ENCODE measurements at regions not wholly inside any gene's neighbourhood (a gene's known extent, or its start where the extent isn't known, plus 50 kb on each side); places are given as distances from the start of the nearest gene placed in this dataset.

DNA sequence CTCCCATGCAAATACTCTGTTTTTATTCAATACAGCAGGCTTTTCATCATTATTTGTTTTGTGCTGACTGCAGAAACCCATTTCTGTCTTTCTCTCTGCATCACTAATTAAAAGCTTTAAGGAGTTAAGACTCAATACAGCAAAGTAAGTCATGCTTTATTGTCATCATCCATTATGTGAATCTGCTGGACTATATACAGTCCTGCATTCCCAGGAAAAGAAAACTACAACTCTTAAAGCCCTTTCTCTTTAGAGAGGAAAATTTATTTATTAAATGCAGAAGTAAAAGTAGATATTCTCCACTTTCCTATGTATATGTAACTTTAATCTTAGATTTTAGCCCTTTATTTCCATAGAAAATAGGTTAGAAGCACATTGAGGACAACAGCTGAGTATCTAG is 706.6 kb upstream of the RGMB start:
- no peaks in the 10 kb centered on the region for H3K4me1 ChIP-seq (ENCODE audit: insufficient read depth)
- H3K4me3 ChIP-seq (ENCODE audit: low read depth, low read length) = no peak overlapping the region
- H3K36me3 ChIP-seq (ENCODE audit: insufficient read depth) = no peaks in the 10 kb centered on the region
- H3K27ac ChIP-seq (ENCODE audit: low read depth) = no peak overlapping the region
- no peak for DNase-seq (ENCODE audit: extremely low spot score)

DNA sequence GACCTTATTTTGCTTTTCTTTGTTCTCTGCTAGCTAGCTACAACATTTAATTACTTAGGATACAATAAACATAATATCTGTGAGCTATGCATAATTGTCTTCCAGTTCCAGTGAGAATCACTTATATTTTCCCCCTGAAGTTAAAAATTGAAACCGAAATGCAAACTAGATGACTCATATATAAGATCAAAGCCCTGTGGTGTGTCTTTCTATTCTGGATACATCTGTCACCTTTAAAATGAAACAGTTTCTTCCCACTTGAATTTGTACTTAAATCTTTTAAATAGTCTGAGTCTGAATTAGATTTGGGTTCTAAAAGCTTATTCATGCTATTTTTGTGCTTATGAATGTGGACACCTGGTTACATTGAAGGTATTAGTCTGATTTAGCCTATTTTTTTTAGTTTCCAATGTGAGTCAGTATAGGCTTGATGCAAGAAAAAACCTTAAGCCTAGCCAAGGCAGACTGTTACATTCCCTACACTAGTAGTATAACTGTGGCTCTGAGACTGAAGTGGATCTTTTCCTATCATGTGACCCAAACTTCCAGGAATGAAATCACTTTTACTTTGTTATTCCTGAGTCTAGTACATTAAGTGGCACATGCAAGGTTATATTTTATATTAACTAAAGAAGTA is 703.5 kb upstream of the RGMB start:
- H3K36me3 ChIP-seq (ENCODE audit: insufficient read depth) = no peaks in the 10 kb centered on the region
- DNase-seq (ENCODE audit: extremely low spot score) = no peak
- 90% methylated on average over 1 of the region's 1 CpG for WGBS

GRCh38 chr5:98072921-98073320 is 700.5 kb upstream of the RGMB start:
- WGBS = 93% methylated on average over 3 of the region's 3 CpGs
- Histone ChIP-seq H3K36me3 (ENCODE audit: insufficient read depth) (no peaks in the 10 kb centered on the region), H3K27ac (ENCODE audit: low read depth) (no peak overlapping the region), H3K4me3 (ENCODE audit: low read depth, low read length) (no peak overlapping the region), H3K4me1 (ENCODE audit: insufficient read depth) (no peaks in the 10 kb centered on the region)
- DNase-seq (ENCODE audit: extremely low spot score) = no peak

More for the DNA sequence above, 703.5 kb upstream of the RGMB start:
- H3K4me1 ChIP-seq (ENCODE audit: insufficient read depth) = no peaks in the 10 kb centered on the region
- no peak overlapping the region for H3K4me3 ChIP-seq (ENCODE audit: low read depth, low read length)
- H3K27ac ChIP-seq (ENCODE audit: low read depth) = no peak overlapping the region

DNA sequence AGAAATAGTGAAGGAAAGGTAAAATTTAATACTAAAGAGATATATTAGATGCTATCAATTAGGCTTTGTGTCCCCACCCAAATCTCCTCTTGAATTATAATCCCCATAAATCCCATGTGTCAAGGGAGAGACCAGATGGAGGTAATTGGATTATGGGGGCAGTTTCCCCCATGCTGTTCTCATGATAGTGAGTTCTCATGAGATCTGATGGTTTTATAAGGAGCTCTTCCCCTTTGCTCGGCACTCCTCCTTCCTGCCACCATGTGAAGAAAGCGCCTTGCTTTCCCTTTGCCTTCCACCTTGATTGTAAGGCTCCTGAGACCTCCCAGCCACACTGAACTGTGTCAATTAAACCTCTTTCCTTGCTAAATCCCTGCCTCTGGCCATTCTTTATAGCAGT is 697.0 kb upstream of the RGMB start:
- Histone ChIP-seq H3K27ac (ENCODE audit: low read depth) (no peak overlapping the region), H3K4me1 (ENCODE audit: insufficient read depth) (no peaks in the 10 kb centered on the region), H3K36me3 (ENCODE audit: insufficient read depth) (no peaks in the 10 kb centered on the region), H3K4me3 (ENCODE audit: low read depth, low read length) (no peak overlapping the region)
- 75% methylated on average over 2 of the region's 2 CpGs for WGBS
- no peak for DNase-seq (ENCODE audit: extremely low spot score)

DNA sequence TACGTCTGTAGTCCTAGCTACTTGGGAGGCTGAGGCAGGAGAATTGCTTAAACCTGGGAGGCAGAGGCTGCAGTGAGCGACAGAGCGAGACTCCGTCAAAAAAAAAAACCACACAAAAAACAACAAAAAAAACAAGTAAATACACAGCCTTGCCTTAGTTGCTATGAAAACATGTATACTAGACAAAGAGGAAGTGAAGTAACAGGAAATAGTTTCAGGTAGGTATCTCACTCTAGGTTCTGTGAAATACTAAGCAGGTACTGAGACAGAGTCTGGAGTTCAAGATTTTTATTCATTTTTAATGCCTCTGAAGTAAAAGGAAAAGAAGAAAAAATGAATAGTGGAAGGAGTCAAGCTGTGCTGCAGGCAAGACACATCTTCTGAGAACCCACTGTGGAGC is 687.9 kb upstream of the RGMB start:
- 97% methylated on average over 4 of the region's 4 CpGs for WGBS
- H3K36me3 ChIP-seq (ENCODE audit: insufficient read depth) = no peaks in the 10 kb centered on the region
- no peak overlapping the region for H3K27ac ChIP-seq (ENCODE audit: low read depth)
- no peak overlapping the region for H3K4me3 ChIP-seq (ENCODE audit: low read depth, low read length)
- H3K4me1 ChIP-seq (ENCODE audit: insufficient read depth) = no peaks in the 10 kb centered on the region
- DNase-seq (ENCODE audit: extremely low spot score) = no peak

GRCh38 chr5:98095072-98095471 is 678.4 kb upstream of the RGMB start:
- Histone ChIP-seq H3K27ac (ENCODE audit: low read depth) (no peak overlapping the region), H3K36me3 (ENCODE audit: insufficient read depth) (no peaks in the 10 kb centered on the region), H3K4me3 (ENCODE audit: low read depth, low read length) (no peak overlapping the region), H3K4me1 (ENCODE audit: insufficient read depth) (no peaks in the 10 kb centered on the region)
- no peak for DNase-seq (ENCODE audit: extremely low spot score)
- 73% methylated on average over 3 of the region's 3 CpGs for WGBS

DNA sequence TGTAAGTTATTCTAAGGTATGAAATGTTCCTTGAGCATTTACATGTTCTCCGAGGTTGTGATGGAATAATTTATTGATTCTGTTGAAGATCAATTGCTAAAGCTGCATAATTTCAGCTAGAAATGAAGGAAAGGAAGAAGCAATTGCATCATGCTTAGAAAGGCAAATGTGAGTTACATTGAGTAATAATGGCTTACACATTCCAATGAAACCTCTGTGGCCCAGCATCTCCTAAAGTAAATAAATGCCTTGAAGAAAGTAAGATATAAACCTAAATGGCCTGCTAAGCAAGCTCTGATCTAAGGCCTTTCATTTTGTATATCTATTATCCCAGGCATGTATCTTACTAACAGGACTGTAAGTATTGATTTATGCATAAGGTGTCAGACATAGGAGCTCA is 677.3 kb upstream of the RGMB start:
- Histone ChIP-seq H3K4me3 (ENCODE audit: low read depth, low read length) (no peak overlapping the region), H3K4me1 (ENCODE audit: insufficient read depth) (no peaks in the 10 kb centered on the region), H3K36me3 (ENCODE audit: insufficient read depth) (no peaks in the 10 kb centered on the region), H3K27ac (ENCODE audit: low read depth) (no peak overlapping the region)
- DNase-seq (ENCODE audit: extremely low spot score) = no peak
- WGBS = 87% methylated on average over 1 of the region's 1 CpG

- WGBS = 77% methylated on average over 3 of the region's 3 CpGs
- H3K27ac ChIP-seq (ENCODE audit: low read depth) = no peak overlapping the region
- DNase-seq (ENCODE audit: extremely low spot score) = no peak
- no peak overlapping the region for H3K4me3 ChIP-seq (ENCODE audit: low read depth, low read length)
- H3K36me3 ChIP-seq (ENCODE audit: insufficient read depth) = no peaks in the 10 kb centered on the region
- no peaks in the 10 kb centered on the region for H3K4me1 ChIP-seq (ENCODE audit: insufficient read depth)
Observed at GRCh38 chr5:98099448-98100105, 673.9 kb upstream of the RGMB start.

DNA sequence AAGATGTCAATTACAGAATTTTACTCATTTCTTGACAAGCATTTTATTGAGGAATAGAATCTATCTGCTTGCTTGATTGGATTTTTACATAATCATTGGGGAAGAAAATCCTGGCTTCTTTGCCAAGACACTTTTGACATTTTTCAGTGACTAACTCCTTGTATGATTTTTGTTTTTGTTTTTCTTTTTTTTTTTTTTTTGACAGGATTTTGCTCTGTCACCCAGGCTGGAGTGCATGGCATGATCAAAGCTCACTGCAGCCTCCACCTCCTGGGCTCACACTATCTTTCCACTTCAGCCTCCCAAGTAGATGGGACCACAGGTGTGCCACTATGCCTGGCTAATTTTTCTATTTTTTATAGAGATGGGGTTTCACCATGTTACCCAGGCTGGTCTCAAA is 672.3 kb upstream of the RGMB start:
- Histone ChIP-seq H3K27ac (ENCODE audit: low read depth) (no peak overlapping the region), H3K4me1 (ENCODE audit: insufficient read depth) (no peaks in the 10 kb centered on the region), H3K36me3 (ENCODE audit: insufficient read depth) (no peaks in the 10 kb centered on the region), H3K4me3 (ENCODE audit: low read depth, low read length) (no peak overlapping the region)
- no peak for DNase-seq (ENCODE audit: extremely low spot score)

- 68% methylated on average over 3 of the region's 3 CpGs for WGBS
- no peak overlapping the region for H3K27ac ChIP-seq (ENCODE audit: low read depth)
- H3K4me3 ChIP-seq (ENCODE audit: low read depth, low read length) = no peak overlapping the region
- H3K36me3 ChIP-seq (ENCODE audit: insufficient read depth) = no peaks in the 10 kb centered on the region
- no peaks in the 10 kb centered on the region for H3K4me1 ChIP-seq (ENCODE audit: insufficient read depth)
- DNase-seq (ENCODE audit: extremely low spot score) = no peak
Observed at GRCh38 chr5:98102936-98103335, 670.5 kb upstream of the RGMB start.

DNA sequence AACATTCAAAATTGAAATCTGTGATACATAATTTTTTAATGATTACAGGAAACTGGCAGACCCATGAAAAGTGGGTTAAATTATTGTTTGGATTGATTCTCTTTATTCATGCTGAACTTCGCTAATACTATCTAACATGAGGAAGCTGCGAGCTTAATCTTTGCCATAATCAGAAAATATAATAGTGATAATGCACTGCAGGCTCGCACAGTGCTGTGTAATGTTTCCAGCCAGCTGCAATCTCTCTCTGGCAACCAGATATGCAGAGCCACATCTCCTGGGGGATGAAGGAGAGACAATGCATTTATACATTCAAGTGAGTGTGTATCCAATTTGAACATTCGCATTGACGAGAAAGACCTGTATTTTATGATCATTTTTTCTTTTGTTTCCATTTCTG is 669.7 kb upstream of the RGMB start:
- no peaks in the 10 kb centered on the region for H3K4me1 ChIP-seq (ENCODE audit: insufficient read depth)
- no peak overlapping the region for H3K4me3 ChIP-seq (ENCODE audit: low read depth, low read length)
- DNase-seq (ENCODE audit: extremely low spot score) = no peak
- WGBS = 80% methylated on average over 5 of the region's 5 CpGs
- H3K36me3 ChIP-seq (ENCODE audit: insufficient read depth) = no peaks in the 10 kb centered on the region
- H3K27ac ChIP-seq (ENCODE audit: low read depth) = no peak overlapping the region

- H3K36me3 ChIP-seq (ENCODE audit: insufficient read depth) = no peaks in the 10 kb centered on the region
- WGBS = 74% methylated on average over 3 of the region's 3 CpGs
- H3K27ac ChIP-seq (ENCODE audit: low read depth) = no peak overlapping the region
- no peaks in the 10 kb centered on the region for H3K4me1 ChIP-seq (ENCODE audit: insufficient read depth)
- H3K4me3 ChIP-seq (ENCODE audit: low read depth, low read length) = no peak overlapping the region
- DNase-seq (ENCODE audit: extremely low spot score) = no peak
Observed at GRCh38 chr5:98104454-98105188, 668.8 kb upstream of the RGMB start.

- no peaks in the 10 kb centered on the region for H3K36me3 ChIP-seq (ENCODE audit: insufficient read depth)
- DNase-seq (ENCODE audit: extremely low spot score) = no peak
- H3K4me1 ChIP-seq (ENCODE audit: insufficient read depth) = no peaks in the 10 kb centered on the region
- 80% methylated on average over 6 of the region's 6 CpGs for WGBS
- no peak overlapping the region for H3K27ac ChIP-seq (ENCODE audit: low read depth)
- no peak overlapping the region for H3K4me3 ChIP-seq (ENCODE audit: low read depth, low read length)
Observed at GRCh38 chr5:98105681-98106080, 667.8 kb upstream of the RGMB start.
